GM12878 (cell line): ENCODE measurements at regions not wholly inside any gene's neighbourhood (a gene's known extent, or its start where the extent isn't known, plus 50 kb on each side); places are given as distances from the start of the nearest gene placed in this dataset.

Experiments
- ATAC-seq: fragments of 200-7000 bp; cut with Tn5 transposase; 3 replicates; pipeline ENCODE4 v1.9.1; 2020; ENCODE audit warnings: mild to moderate bottlenecking, moderate library complexity
- BruUV-seq: library from RNA; stranded (reverse); fragments of 400-500 nt; replicated peaks from 2 replicates; lab custom pipeline; 2021; lab: Mats Ljungman, UMichigan
- CTCF ChIA-PET: fragments of 300-600 bp; sonication (Branson Sonifier 250); formaldehyde crosslinking; extraction: SDS; loops from one replicate; lab custom pipeline; 2021; ENCODE audit warnings: inconsistent platforms; lab: Yijun Ruan, JAX
- POLR2A ChIA-PET: fragments of 350-600 bp; formaldehyde crosslinking; extraction: SDS; loops from one replicate; lab custom pipeline; 2021; ENCODE audit warnings: inconsistent platforms; lab: Charles Lee
- RAD21 ChIA-PET: fragments of 300-600 bp; sonication (Branson Sonifier 250); formaldehyde crosslinking; loops from one replicate; lab custom pipeline; 2023; ENCODE audit warnings: antibody characterized with exemption; ENCODE audit not compliant: unreplicated experiment; lab: Charles Lee
- SMC1A ChIA-PET: fragments of 300-600 bp; sonication (Branson Sonifier 250); formaldehyde crosslinking; loops from one replicate; lab custom pipeline; 2023; ENCODE audit not compliant: unreplicated experiment, uncharacterized antibody; lab: Charles Lee
- DNase-seq: peaks from one replicate; pipeline ENCODE4 v3.0.0-alpha.2; 2011; ENCODE audit warnings: low read depth, low spot score
- FAIRE-seq: peaks from 3 replicates; lab custom pipeline; 2011; peaks lifted over from hg19 to GRCh38; lab: Jason Lieb, UNC
- H2AFZ ChIP-seq: 2 replicates; pipeline ENCODE4 v1.6.0; 2011; ENCODE audit warnings: low read depth, low read length, control low read depth; ENCODE audit not compliant: control insufficient read depth
- H3K27ac ChIP-seq: 2 replicates; pipeline ENCODE4 v1.5.1; 2011; ENCODE audit warnings: control low read depth; ENCODE audit not compliant: control insufficient read depth, insufficient read depth
- H3K27me3 ChIP-seq, 2 experiments: replicated peaks in 1 of 2; 2 replicates each; pipeline versions ENCODE4 v1.6.0 to v1.6.1; 2011; ENCODE audit warnings: low read length in 1 of 2; ENCODE audit not compliant: control insufficient read depth in 2 of 2, insufficient read depth in 2 of 2
- H3K36me3 ChIP-seq, 2 experiments: 2 replicates each; pipeline ENCODE4 v1.5.1; 2011; ENCODE audit warnings: low read length in 1 of 2; ENCODE audit not compliant: control insufficient read depth in 2 of 2, insufficient read depth in 2 of 2
- H3K4me1 ChIP-seq: 2 replicates; pipeline ENCODE4 v1.6.1; 2011; ENCODE audit warnings: mild to moderate bottlenecking, low read length, moderate library complexity, mixed read lengths; ENCODE audit not compliant: control insufficient read depth, insufficient read depth
- H3K4me2 ChIP-seq: 2 replicates; pipeline ENCODE4 v1.6.0; 2011; ENCODE audit warnings: control low read depth; ENCODE audit not compliant: control insufficient read depth, insufficient read depth
- H3K4me3 ChIP-seq: fragments of 200-600 bp; sonication (generic); 2 replicates; pipeline ENCODE4 v1.5.1; 2016
- H3K79me2 ChIP-seq: 2 replicates; pipeline ENCODE4 v1.6.0; 2011; ENCODE audit warnings: low read length; ENCODE audit not compliant: control insufficient read depth, insufficient read depth
- H3K9ac ChIP-seq: 2 replicates; pipeline ENCODE4 v1.8.0; 2011; ENCODE audit warnings: low read length, control low read depth, mixed read lengths; ENCODE audit not compliant: control insufficient read depth, insufficient read depth
- H3K9me3 ChIP-seq: replicated peaks from 3 replicates; pipeline ENCODE4 v1.5.1; 2011; ENCODE audit warnings: mild to moderate bottlenecking, low read length; ENCODE audit not compliant: control insufficient read depth, insufficient read depth
- H4K20me1 ChIP-seq: 2 replicates; pipeline ENCODE4 v1.6.0; 2011; ENCODE audit not compliant: control insufficient read depth, insufficient read depth
- BACH1 ChIP-seq: fragments of 450-650 bp; IDR thresholded peaks from 2 replicates; pipeline ENCODE4 v1.6.1; 2017; ENCODE audit warnings: mild to moderate bottlenecking, borderline replicate concordance
- CBFB ChIP-seq: IDR thresholded peaks from 2 replicates; pipeline ENCODE4 v1.6.1; 2016; ENCODE audit warnings: antibody characterized with exemption, low read depth
- CBX5 ChIP-seq: sonication (generic); IDR thresholded peaks from 2 replicates; pipeline ENCODE4 v1.6.1; 2016; ENCODE audit warnings: low read depth, moderate library complexity, mild to moderate bottlenecking, inconsistent platforms
- CREB1 ChIP-seq: IDR thresholded peaks from 2 replicates; pipeline ENCODE4 v1.6.1; 2012; ENCODE audit warnings: low read depth, mild to moderate bottlenecking, inconsistent platforms
- EGR1 ChIP-seq, 2 experiments: IDR thresholded peaks; 1 replicate in 1 of 2; 2 replicates in 1 of 2; pipeline ENCODE4 v1.6.1; 2011 to 2012; ENCODE audit warnings: low read depth in 2 of 2, low read length in 2 of 2, borderline replicate concordance in 1 of 2, mild to moderate bottlenecking in 1 of 2, moderate library complexity in 1 of 2
- IRF5 ChIP-seq: fragments of 450-650 bp; IDR thresholded peaks from 2 replicates; pipeline ENCODE4 v1.6.1; 2017; ENCODE audit warnings: borderline replicate concordance
- MTA2 ChIP-seq: fragments of 450-650 bp; IDR thresholded peaks from 2 replicates; pipeline ENCODE4 v1.6.1; 2016; ENCODE audit warnings: low read depth, mild to moderate bottlenecking, moderate library complexity
- NR2C2 ChIP-seq: IDR thresholded peaks from 2 replicates; pipeline ENCODE4 v1.6.1; 2011; ENCODE audit warnings: borderline replicate concordance, low read depth; ENCODE audit not compliant: control insufficient read depth, insufficient read length
- PML ChIP-seq: IDR thresholded peaks from 2 replicates; pipeline ENCODE4 v1.6.1; 2012; ENCODE audit warnings: low read length, inconsistent platforms
- RAD51 ChIP-seq: fragments of 450-650 bp; IDR thresholded peaks from 2 replicates; pipeline ENCODE4 v1.6.1; 2016; ENCODE audit warnings: moderate library complexity, mild to moderate bottlenecking, inconsistent platforms
- RUNX3 ChIP-seq: IDR thresholded peaks from 2 replicates; pipeline ENCODE4 v1.6.1; 2012; ENCODE audit warnings: low read length, inconsistent platforms
- SP1 ChIP-seq: IDR thresholded peaks from one replicate; pipeline ENCODE4 v1.6.1; 2011; ENCODE audit warnings: low read depth, low read length
- SPI1 ChIP-seq: IDR thresholded peaks from 2 replicates; pipeline ENCODE4 v1.6.1; 2011; ENCODE audit warnings: low read depth, mild to moderate bottlenecking, low read length, moderate library complexity, borderline replicate concordance; ENCODE audit not compliant: insufficient read depth
- STAT1 ChIP-seq: fragments of 450-650 bp; conservative IDR thresholded peaks from 2 replicates; pipeline ENCODE4 v1.6.1; 2014; ENCODE audit warnings: antibody characterized with exemption, mild to moderate bottlenecking
- TCF7 ChIP-seq: IDR thresholded peaks from 2 replicates; pipeline ENCODE4 v1.6.1; 2014; ENCODE audit warnings: antibody characterized with exemption, borderline replicate concordance
- ZSCAN29 ChIP-seq: fragments of 450-650 bp; IDR thresholded peaks from 2 replicates; pipeline ENCODE4 v1.6.1; 2017; ENCODE audit warnings: mild to moderate bottlenecking, moderate library complexity
- WGBS: methylation state at CpG from one replicate; pipeline ENCODE4 v1.1.6; 2016; ENCODE audit warnings: low lambda C conversion rate; ENCODE audit not compliant: insufficient replicate concordance, insufficient coverage; ENCODE audit errors: missing lambda C conversion rate; 5-methylcytosine and 5-hydroxymethylcytosine counted together
- in situ Hi-C: fragments of 300-500 bp; cut with MboI; formaldehyde crosslinking; loops from 9 replicates; pipeline ENCODE4 v1.14.3; 2018; ENCODE audit warnings: mixed read lengths
- intact Hi-C: fragments of 100-400 bp; cut with micrococcal nuclease; formaldehyde crosslinking; loops from one replicate; pipeline ENCODE4 v1.14.2; 2022; ENCODE audit not compliant: unreplicated experiment

GRCh38 chr7:67375427-67375826 is 378.8 kb downstream of the TYW1 start:
- RAD21 ChIA-PET = no interaction called here

More at GRCh38 chr7:67375427-67375826, 378.8 kb downstream of the TYW1 start:
- no peaks in the 10 kb centered on the region for H3K36me3 ChIP-seq
- H3K4me1 ChIP-seq = no peaks in the 10 kb centered on the region
- no peaks in the 10 kb centered on the region for H3K9me3 ChIP-seq
- in situ Hi-C loops = no loop called here
- no peaks in the 10 kb centered on the region for H3K79me2 ChIP-seq
- no peak overlapping the region for H3K9ac ChIP-seq
- DNase-seq (no peak), ATAC-seq (no peak), FAIRE-seq (no peak)
- WGBS = 39% methylated on average over 5 of the region's 5 CpGs
- no peaks in the 10 kb centered on the region for H3K27me3 ChIP-seq
- H3K4me3 ChIP-seq = no peak overlapping the region
- H2AFZ ChIP-seq = no peak overlapping the region
- no TSS peak for BruUV-seq
- ChIA-PET POLR2A (no interaction called here), CTCF (interaction anchor here (0.9 kb wide), 1 partner anchor 9 kb away, joined by 3 read pairs; no protein-coding TSS in a partner anchor), SMC1A (interaction anchor here (1.5 kb wide), 1 partner anchor 13 kb away, joined by 3 read pairs; no protein-coding TSS in a partner anchor)
- no peak overlapping the region for H3K4me2 ChIP-seq
- intact Hi-C loops = loop anchor here (10.0 kb wide), 2 partner anchors 69 to 249 kb away; no protein-coding TSS in a partner anchor
- H4K20me1 ChIP-seq = no peaks in the 10 kb centered on the region
- no peak for TF ChIP-seq SP1
- no peak for TF ChIP-seq BACH1
- TF ChIP-seq CREB1 = no peak
- no peak for TF ChIP-seq TCF7
- no peak for TF ChIP-seq STAT1
- no peak for TF ChIP-seq RAD51
- no peak for TF ChIP-seq CBFB
- TF ChIP-seq EGR1 (IDR thresholded peaks at IDR 0.05; ENCODE audit: borderline replicate concordance in 1 of 2, low read depth in 2 of 2, low read length in 2 of 2) = no peak
- TF ChIP-seq MTA2 = no peak
- TF ChIP-seq NR2C2 = no peak
- TF ChIP-seq PML = no peak
- no peak for TF ChIP-seq CBX5
- no peak for TF ChIP-seq SPI1
- no peak for TF ChIP-seq IRF5
- no peak for TF ChIP-seq RUNX3
- TF ChIP-seq ZSCAN29 = no peak
- no peak overlapping the region for H3K27ac ChIP-seq
